ENCODE measurements at regions not wholly inside any gene's neighbourhood (a gene's known extent, or its start where the extent isn't known, plus 50 kb on each side); places are given as distances from the start of the nearest gene placed in this dataset.
A peak's percentile ranks its signal among the peaks of the same experiment; 100 is the strongest.

DNA sequence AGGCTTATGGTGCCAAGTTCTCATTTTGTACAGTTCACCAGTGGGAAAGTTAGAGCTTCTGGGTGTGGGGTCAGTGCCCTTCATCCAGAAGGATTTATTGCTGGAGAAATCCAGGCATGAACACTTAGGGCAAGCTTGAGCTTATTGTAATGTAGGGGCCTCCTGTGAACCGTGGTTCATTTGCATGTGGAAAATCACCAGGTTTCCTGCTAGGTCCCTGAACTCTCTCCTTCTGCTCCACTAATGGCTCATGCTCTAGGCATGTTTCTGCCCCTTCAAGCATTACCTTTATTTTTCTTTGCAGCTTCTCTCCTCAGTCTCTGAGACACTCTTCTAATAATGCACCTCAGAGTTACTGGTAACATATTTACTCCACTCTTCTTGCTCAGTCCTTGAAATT lies 79.3 kb upstream of the FAM98A start:
- Mint-ChIP-seq H3K36me3 (no peaks in the 10 kb centered on the region), H3K27me3 (peaks cover 2 to 4% of the 10 kb centered on the region in 2 donors), H3K4me3 (no peak overlapping the region), H3K27ac (no peak overlapping the region), H3K9me3 (no peaks in the 10 kb centered on the region), H3K4me1 (no peaks in the 10 kb centered on the region)
- CTCF ChIA-PET (ENCODE audit: partially characterized antibody), result no interaction called here
- Histone ChIP-seq H3K36me3 (ENCODE audit: insufficient read depth, low read length) (no peaks in the 10 kb centered on the region), H3K27ac (ENCODE audit: low read depth, low read length) (no peak overlapping the region), H3K9me3 (ENCODE audit: control insufficient read depth in 1 of 2, low read length in 2 of 2) (no peaks in the 10 kb centered on the region), H3K4me1 (ENCODE audit: insufficient read depth, low read length) (no peaks in the 10 kb centered on the region), H3K27me3 (ENCODE audit: insufficient read depth, low read length) (no peaks in the 10 kb centered on the region), H3K4me3 (ENCODE audit: low read length in 2 of 2) (no peak overlapping the region)
- no peak for DNase-seq
- POLR2A ChIA-PET (ENCODE audit: partially characterized antibody), result no interaction called here
- intact Hi-C loops (cut with micrococcal nuclease), result no loop called here

- ChIA-PET CTCF (ENCODE audit: partially characterized antibody) (no interaction called here), POLR2A (ENCODE audit: partially characterized antibody) (no interaction called here)
- peaks cover 3 to 7% of the 10 kb centered on the region in 2 donors for H3K27me3 Mint-ChIP-seq
- no peaks in the 10 kb centered on the region for H3K4me1 Mint-ChIP-seq
- no peak for DNase-seq
- intact Hi-C loops (cut with micrococcal nuclease), result loop anchor here (5.0 kb wide), 1 partner anchor 123 kb away; no protein-coding TSS in a partner anchor
- H3K4me3 Mint-ChIP-seq, result no peak overlapping the region
- Histone ChIP-seq H3K9me3 (ENCODE audit: control insufficient read depth in 1 of 2, low read length in 2 of 2) (no peaks in the 10 kb centered on the region), H3K4me1 (ENCODE audit: insufficient read depth, low read length) (no peaks in the 10 kb centered on the region), H3K27me3 (ENCODE audit: insufficient read depth, low read length) (no peaks in the 10 kb centered on the region), H3K27ac (ENCODE audit: low read depth, low read length) (no peak overlapping the region), H3K4me3 (ENCODE audit: low read length in 2 of 2) (no peak overlapping the region), H3K36me3 (ENCODE audit: insufficient read depth, low read length) (no peaks in the 10 kb centered on the region)
- no peaks in the 10 kb centered on the region for H3K36me3 Mint-ChIP-seq
- H3K27ac Mint-ChIP-seq, result no peak overlapping the region
- no peaks in the 10 kb centered on the region for H3K9me3 Mint-ChIP-seq
Observed at GRCh38 chr2:33673937-33674336, 74.8 kb upstream of the FAM98A start.

DNA sequence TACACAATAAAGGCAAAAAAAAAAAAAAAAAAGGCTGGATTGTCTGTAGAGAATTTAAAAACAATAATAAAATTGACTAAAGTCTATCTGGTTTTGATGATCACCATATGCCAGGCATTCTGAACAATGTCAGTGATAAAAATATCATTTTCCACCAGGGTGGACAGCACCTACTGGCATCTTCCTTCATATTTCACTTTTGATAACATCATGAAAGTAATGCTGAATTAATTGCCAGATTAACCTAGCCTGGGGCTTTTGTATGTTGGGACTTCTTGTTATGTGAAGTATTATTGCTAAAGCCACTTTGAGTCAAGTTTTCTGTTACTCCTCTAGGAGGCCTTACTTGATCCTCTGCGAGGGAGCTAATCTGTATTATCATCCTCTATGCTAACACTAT lies 73.8 kb upstream of the FAM98A start:
- H3K4me3 Mint-ChIP-seq, result no peak overlapping the region
- ChIA-PET POLR2A (ENCODE audit: partially characterized antibody) (no interaction called here), CTCF (ENCODE audit: partially characterized antibody) (no interaction called here)
- Histone ChIP-seq H3K27ac (ENCODE audit: low read depth, low read length) (no peak overlapping the region), H3K36me3 (ENCODE audit: insufficient read depth, low read length) (no peaks in the 10 kb centered on the region), H3K4me3 (ENCODE audit: low read length in 2 of 2) (no peak overlapping the region), H3K27me3 (ENCODE audit: insufficient read depth, low read length) (no peaks in the 10 kb centered on the region), H3K4me1 (ENCODE audit: insufficient read depth, low read length) (no peaks in the 10 kb centered on the region), H3K9me3 (ENCODE audit: control insufficient read depth in 1 of 2, low read length in 2 of 2) (no peaks in the 10 kb centered on the region)
- no peak for DNase-seq
- no peak overlapping the region for H3K27ac Mint-ChIP-seq
- intact Hi-C loops (cut with micrococcal nuclease), result loop anchor here (5.0 kb wide), 1 partner anchor 124 kb away; no protein-coding TSS in a partner anchor
- no peaks in the 10 kb centered on the region for H3K9me3 Mint-ChIP-seq
- peaks cover 2 to 7% of the 10 kb centered on the region in 2 donors for H3K27me3 Mint-ChIP-seq
- no peaks in the 10 kb centered on the region for H3K4me1 Mint-ChIP-seq
- H3K36me3 Mint-ChIP-seq, result no peaks in the 10 kb centered on the region

GRCh38 chr2:33672389-33672788 lies 73.3 kb upstream of the FAM98A start:
- H3K9me3 ChIP-seq (ENCODE audit: control insufficient read depth in 1 of 2, low read length in 2 of 2), result no peaks in the 10 kb centered on the region
- H3K36me3 Mint-ChIP-seq, result no peaks in the 10 kb centered on the region
- H3K27ac ChIP-seq (ENCODE audit: low read depth, low read length), result no peak overlapping the region
- H3K27me3 Mint-ChIP-seq, result peaks cover 2 to 7% of the 10 kb centered on the region in 2 donors
- no peaks in the 10 kb centered on the region for H3K9me3 Mint-ChIP-seq
- no peak overlapping the region for H3K4me3 ChIP-seq (ENCODE audit: low read length in 2 of 2)
- POLR2A ChIA-PET (ENCODE audit: partially characterized antibody), result no interaction called here
- H3K27me3 ChIP-seq (ENCODE audit: insufficient read depth, low read length), result no peaks in the 10 kb centered on the region
- H3K4me1 ChIP-seq (ENCODE audit: insufficient read depth, low read length), result no peaks in the 10 kb centered on the region
- H3K27ac Mint-ChIP-seq, result no peak overlapping the region
- no peak for DNase-seq
- H3K36me3 ChIP-seq (ENCODE audit: insufficient read depth, low read length), result no peaks in the 10 kb centered on the region
- no peaks in the 10 kb centered on the region for H3K4me1 Mint-ChIP-seq
- CTCF ChIA-PET (ENCODE audit: partially characterized antibody), result no interaction called here
- intact Hi-C loops (cut with micrococcal nuclease), result loop anchor here (5.0 kb wide), 1 partner anchor 125 kb away; no protein-coding TSS in a partner anchor
- H3K4me3 Mint-ChIP-seq, result no peak overlapping the region

GRCh38 chr2:33671198-33671597 lies 72.1 kb upstream of the FAM98A start:
- CTCF ChIA-PET (ENCODE audit: partially characterized antibody), result no interaction called here
- no peak overlapping the region for H3K4me3 Mint-ChIP-seq
- no peaks in the 10 kb centered on the region for H3K36me3 Mint-ChIP-seq
- no peak overlapping the region for H3K27ac ChIP-seq (ENCODE audit: low read depth, low read length)
- H3K9me3 Mint-ChIP-seq, result peaks cover 0 to 3% (median 0%) of the 10 kb centered on the region in 8 donors
- H3K9me3 ChIP-seq (ENCODE audit: control insufficient read depth in 1 of 2, low read length in 2 of 2), result no peaks in the 10 kb centered on the region
- H3K27ac Mint-ChIP-seq, result no peak overlapping the region
- DNase-seq, result no peak
- no peaks in the 10 kb centered on the region for H3K4me1 ChIP-seq (ENCODE audit: insufficient read depth, low read length)
- no peaks in the 10 kb centered on the region for H3K4me1 Mint-ChIP-seq
- H3K27me3 Mint-ChIP-seq, result peaks cover 2 to 7% of the 10 kb centered on the region in 2 donors
- H3K27me3 ChIP-seq (ENCODE audit: insufficient read depth, low read length), result no peaks in the 10 kb centered on the region
- POLR2A ChIA-PET (ENCODE audit: partially characterized antibody), result no interaction called here
- no peak overlapping the region for H3K4me3 ChIP-seq (ENCODE audit: low read length in 2 of 2)
- no peaks in the 10 kb centered on the region for H3K36me3 ChIP-seq (ENCODE audit: insufficient read depth, low read length)
- intact Hi-C loops (cut with micrococcal nuclease), result loop anchor here (5.0 kb wide), 1 partner anchor 126 kb away; no protein-coding TSS in a partner anchor

GRCh38 chr2:33670392-33670937 lies 71.4 kb upstream of the FAM98A start:
- H3K4me1 ChIP-seq (ENCODE audit: insufficient read depth, low read length), result no peaks in the 10 kb centered on the region
- H3K9me3 Mint-ChIP-seq, result peaks cover 0 to 3% (median 1%) of the 10 kb centered on the region in 8 donors
- H3K4me3 ChIP-seq (ENCODE audit: low read length in 2 of 2), result no peak overlapping the region
- H3K4me3 Mint-ChIP-seq, result no peak overlapping the region
- no peaks in the 10 kb centered on the region for H3K27me3 ChIP-seq (ENCODE audit: insufficient read depth, low read length)
- POLR2A ChIA-PET (ENCODE audit: partially characterized antibody), result no interaction called here
- peak overlapping the region in 1 of 7 donors; percentile 20 for H3K27ac Mint-ChIP-seq
- H3K9me3 ChIP-seq (ENCODE audit: control insufficient read depth in 1 of 2, low read length in 2 of 2), result no peaks in the 10 kb centered on the region
- no peaks in the 10 kb centered on the region for H3K4me1 Mint-ChIP-seq
- intact Hi-C loops (cut with micrococcal nuclease), result loop anchor here (5.0 kb wide), 1 partner anchor 127 kb away; no protein-coding TSS in a partner anchor
- H3K36me3 ChIP-seq (ENCODE audit: insufficient read depth, low read length), result no peaks in the 10 kb centered on the region
- peaks cover 2 to 7% of the 10 kb centered on the region in 2 donors for H3K27me3 Mint-ChIP-seq
- DNase-seq, result no peak
- no peak overlapping the region for H3K27ac ChIP-seq (ENCODE audit: low read depth, low read length)
- CTCF ChIA-PET (ENCODE audit: partially characterized antibody), result no interaction called here
- no peaks in the 10 kb centered on the region for H3K36me3 Mint-ChIP-seq

GRCh38 chr2:33666879-33667278 lies 67.8 kb upstream of the FAM98A start:
- H3K4me3 ChIP-seq (ENCODE audit: low read length in 2 of 2), result no peak overlapping the region
- ChIA-PET POLR2A (ENCODE audit: partially characterized antibody) (no interaction called here), CTCF (ENCODE audit: partially characterized antibody) (no interaction called here)
- no peak overlapping the region for H3K4me3 Mint-ChIP-seq
- no peaks in the 10 kb centered on the region for H3K4me1 Mint-ChIP-seq
- DNase-seq, result no peak
- H3K27me3 Mint-ChIP-seq, result peaks cover 2 to 7% of the 10 kb centered on the region in 2 donors
- H3K27ac ChIP-seq (ENCODE audit: low read depth, low read length), result no peak overlapping the region
- intact Hi-C loops (cut with micrococcal nuclease), result no loop called here
- H3K36me3 Mint-ChIP-seq, result no peaks in the 10 kb centered on the region
- no peaks in the 10 kb centered on the region for H3K36me3 ChIP-seq (ENCODE audit: insufficient read depth, low read length)
- H3K27me3 ChIP-seq (ENCODE audit: insufficient read depth, low read length), result no peaks in the 10 kb centered on the region
- H3K9me3 Mint-ChIP-seq, result peaks cover 0 to 14% (median 7%) of the 10 kb centered on the region in 8 donors
- no peaks in the 10 kb centered on the region for H3K9me3 ChIP-seq (ENCODE audit: control insufficient read depth in 1 of 2, low read length in 2 of 2)
- no peak overlapping the region for H3K27ac Mint-ChIP-seq
- no peaks in the 10 kb centered on the region for H3K4me1 ChIP-seq (ENCODE audit: insufficient read depth, low read length)

DNA sequence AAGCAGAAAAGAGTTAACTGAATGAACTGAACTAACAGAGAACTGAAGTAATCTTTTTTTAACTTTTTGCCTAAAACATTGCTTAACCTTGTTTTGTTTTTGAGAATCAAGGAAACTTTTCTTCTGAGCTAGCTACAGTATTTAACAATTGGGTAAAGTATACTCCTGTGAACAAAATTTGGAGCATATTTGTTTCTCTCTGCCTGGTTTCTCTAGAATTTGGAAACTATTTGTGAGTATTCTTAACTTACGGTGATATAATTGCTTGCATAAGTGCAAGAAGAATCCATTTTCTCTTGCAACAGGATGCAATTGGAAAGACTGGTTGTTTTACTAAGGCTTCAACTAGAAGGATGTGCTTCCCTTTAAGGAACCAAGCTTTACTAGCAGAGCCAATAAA lies 65.9 kb upstream of the FAM98A start:
- H3K4me3 Mint-ChIP-seq, result no peak overlapping the region
- Histone ChIP-seq H3K36me3 (ENCODE audit: insufficient read depth, low read length) (no peaks in the 10 kb centered on the region), H3K4me1 (ENCODE audit: insufficient read depth, low read length) (no peaks in the 10 kb centered on the region), H3K9me3 (ENCODE audit: control insufficient read depth in 1 of 2, low read length in 2 of 2) (no peaks in the 10 kb centered on the region), H3K27me3 (ENCODE audit: insufficient read depth, low read length) (no peaks in the 10 kb centered on the region), H3K27ac (ENCODE audit: low read depth, low read length) (no peak overlapping the region), H3K4me3 (ENCODE audit: low read length in 2 of 2) (no peak overlapping the region)
- peaks cover 0 to 2% of the 10 kb centered on the region in 2 donors for H3K27me3 Mint-ChIP-seq
- no peak for DNase-seq
- ChIA-PET POLR2A (ENCODE audit: partially characterized antibody) (no interaction called here), CTCF (ENCODE audit: partially characterized antibody) (no interaction called here)
- no peaks in the 10 kb centered on the region for H3K4me1 Mint-ChIP-seq
- no peak overlapping the region for H3K27ac Mint-ChIP-seq
- peaks cover 0 to 14% (median 7%) of the 10 kb centered on the region in 8 donors for H3K9me3 Mint-ChIP-seq
- intact Hi-C loops (cut with micrococcal nuclease), result no loop called here
- H3K36me3 Mint-ChIP-seq, result no peaks in the 10 kb centered on the region

Measured in CD4-positive, alpha-beta memory T cell (primary cell).